ENCODE measurements at regions not wholly inside any gene's neighbourhood (a gene's known extent, or its start where the extent isn't known, plus 50 kb on each side); places are given as distances from the start of the nearest gene placed in this dataset.
"Not testable (repeated sequence)": the region's sequence is repeated elsewhere in the genome, so short reads cannot be mapped to it uniquely, and the experiment has no call there.

DNA sequence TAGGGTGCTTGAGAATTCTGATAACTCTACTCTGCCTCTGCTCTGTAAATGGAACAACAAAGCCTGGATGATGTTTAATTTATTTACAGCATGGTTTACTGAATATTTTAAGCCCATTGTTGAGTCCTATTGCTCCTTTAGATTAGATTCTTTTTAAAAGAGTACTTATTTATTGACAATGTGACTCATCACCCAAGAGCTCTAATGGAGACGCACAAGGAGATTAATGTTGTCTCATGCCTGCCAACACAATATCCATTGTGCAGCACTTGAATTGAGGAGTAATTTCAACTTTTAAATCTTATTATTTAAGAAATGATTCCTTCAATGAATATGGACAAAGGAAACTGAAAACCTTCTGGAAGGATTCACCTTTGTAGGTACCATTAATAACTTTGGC is 691.4 kb downstream of the ZBBX start:
- DNase-seq (ENCODE audit: low read depth in 4 of 4, low spot score in 2 of 4): no peak

DNA sequence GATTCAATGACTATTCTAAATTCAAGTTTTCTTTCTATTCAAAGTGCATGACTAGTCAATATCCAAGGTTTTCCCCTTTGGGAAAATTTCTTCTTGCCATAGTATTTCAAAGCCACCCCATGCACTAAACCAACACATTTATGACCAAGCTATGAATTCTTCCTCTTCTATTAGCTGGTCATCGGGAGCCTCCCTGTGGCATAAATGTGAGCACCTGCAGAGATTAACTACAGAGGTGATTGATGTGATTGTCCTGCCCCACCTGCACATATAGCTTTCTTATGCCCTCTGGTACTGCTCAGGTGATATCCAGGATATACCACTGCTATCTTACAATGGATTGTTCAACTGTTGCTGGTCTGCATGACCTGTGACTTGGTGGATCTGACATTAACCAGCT is 694.9 kb downstream of the ZBBX start:
- DNase-seq (ENCODE audit: low read depth in 4 of 4, low spot score in 2 of 4): no peak

DNA sequence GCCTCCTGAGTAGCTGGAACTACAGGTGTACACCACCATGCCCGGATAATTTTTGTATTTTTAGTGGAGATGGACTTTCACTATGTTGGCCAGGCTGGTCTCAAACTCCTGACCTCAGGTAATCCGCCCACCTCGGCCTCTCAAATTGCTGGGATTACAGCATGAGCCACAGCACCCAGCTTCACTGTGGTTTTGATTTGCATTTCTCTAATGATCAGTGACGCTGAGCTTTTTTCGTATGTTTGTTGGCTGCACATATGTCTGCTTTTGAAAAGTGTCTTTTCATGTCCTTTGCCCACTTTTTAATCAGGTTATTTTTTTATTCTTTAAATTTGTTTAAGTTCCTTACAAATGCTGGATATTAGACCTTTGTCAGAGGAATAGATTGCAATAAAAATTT is 696.0 kb downstream of the ZBBX start:
- not testable (repeated sequence) for DNase-seq (ENCODE audit: low read depth in 4 of 4, low spot score in 2 of 4)

DNA sequence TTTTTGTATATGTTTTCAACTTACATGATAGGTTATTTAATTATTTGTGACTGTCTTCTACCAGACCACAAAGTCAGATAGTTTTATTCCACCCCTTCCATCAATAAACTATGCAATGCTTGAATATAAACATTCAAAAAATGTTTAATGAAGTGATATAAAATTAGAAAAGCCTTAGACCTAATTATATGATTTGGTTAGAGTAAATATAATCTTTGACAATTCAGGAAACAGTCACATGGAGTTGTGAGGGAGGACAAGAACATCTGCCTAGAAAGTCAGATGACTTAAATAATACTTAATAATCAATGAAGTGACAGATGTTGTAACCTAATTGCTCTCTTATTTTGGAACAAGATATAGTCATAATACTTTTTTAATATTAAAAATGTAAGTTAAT is 710.3 kb downstream of the ZBBX start:
- DNase-seq (ENCODE audit: low read depth in 4 of 4, low spot score in 2 of 4): no peak

DNA sequence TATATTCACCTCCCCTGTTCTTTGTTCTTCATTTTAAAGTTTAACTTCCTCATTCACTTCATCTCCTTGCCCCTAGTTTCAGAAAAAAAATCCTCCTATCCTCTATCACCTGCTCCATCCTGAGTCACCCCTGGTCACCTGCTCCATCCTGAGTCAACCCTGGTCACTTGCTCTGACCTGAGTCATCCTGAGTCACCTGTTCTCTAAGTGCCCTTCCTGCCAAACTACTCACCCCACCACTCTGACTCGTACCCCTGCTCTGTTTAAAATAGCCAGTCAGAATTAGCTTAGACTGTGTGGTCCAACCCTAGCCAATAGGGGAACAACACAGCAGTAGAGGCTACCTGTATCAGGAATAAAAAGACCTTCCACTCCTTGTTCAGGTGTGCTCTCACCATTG is 716.9 kb downstream of the ZBBX start:
- no peak for DNase-seq (ENCODE audit: low read depth in 4 of 4, low spot score in 2 of 4)

DNA sequence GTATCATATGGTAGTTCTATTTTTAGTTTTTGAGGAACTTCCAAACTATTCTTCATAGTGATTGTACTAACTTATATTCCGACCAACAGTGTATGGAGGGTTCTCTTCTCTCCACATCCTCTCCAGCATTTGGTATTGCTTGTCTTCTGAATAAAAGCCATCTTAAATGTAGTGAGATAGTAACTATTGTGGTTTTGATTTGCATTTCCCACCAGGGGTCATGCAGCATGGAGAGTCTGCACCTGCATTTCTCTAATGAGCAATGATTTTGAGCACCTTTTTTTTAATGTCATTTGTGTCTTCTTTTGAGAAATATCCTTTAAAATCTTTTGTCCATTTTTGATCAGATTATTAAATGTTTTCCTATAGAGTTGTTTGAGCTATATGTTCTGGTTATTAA is 718.5 kb downstream of the ZBBX start:
- DNase-seq (ENCODE audit: low read depth in 4 of 4, low spot score in 2 of 4): no peak

DNA sequence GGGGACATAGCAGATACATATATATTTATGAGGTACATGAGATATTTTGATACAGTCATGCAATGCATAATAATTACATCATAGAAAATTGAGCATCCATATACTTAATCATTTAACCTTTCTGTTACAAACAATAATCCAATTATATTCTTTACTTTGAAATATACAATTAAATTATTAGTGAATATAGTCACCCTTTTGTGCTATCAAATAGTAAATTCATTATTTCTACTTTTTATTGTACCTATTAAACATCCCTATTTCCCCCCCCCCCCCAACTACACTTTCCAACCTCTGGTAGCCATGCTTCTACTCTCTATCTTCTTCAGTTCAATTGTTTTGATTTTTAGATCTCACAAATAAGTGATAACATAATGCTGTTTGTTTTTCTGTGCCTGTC is 719.1 kb downstream of the ZBBX start:
- DNase-seq (ENCODE audit: low read depth in 4 of 4, low spot score in 2 of 4): no peak

DNA sequence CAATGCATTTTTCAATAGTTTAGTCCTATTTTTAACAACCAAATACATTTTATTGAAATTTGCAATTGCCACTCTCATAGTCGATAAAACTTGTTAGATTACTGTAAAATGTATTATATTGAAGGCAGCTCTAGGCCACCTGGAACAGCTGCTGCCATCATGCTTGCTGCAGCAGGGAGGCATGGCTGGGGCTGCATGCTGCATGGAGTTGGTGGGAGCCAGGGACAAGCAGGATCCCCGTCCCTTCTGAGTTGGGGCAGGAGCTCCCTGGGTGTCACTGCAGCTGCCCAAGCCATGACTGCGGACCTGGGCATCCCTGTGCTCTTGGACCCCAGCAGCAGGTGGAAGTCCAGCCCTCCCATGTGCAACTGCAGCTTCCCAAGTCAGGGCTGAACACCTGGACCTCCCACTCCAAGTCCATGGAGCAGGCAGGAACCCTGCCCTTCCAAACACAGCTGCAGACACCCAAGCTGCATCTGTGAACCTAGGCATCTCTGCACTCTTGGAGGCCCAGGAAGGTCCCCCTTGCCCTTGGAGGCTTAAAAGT is 742.0 kb downstream of the ZBBX start:
- DNase-seq (ENCODE audit: low read depth in 4 of 4, low spot score in 2 of 4): no peak

DNA sequence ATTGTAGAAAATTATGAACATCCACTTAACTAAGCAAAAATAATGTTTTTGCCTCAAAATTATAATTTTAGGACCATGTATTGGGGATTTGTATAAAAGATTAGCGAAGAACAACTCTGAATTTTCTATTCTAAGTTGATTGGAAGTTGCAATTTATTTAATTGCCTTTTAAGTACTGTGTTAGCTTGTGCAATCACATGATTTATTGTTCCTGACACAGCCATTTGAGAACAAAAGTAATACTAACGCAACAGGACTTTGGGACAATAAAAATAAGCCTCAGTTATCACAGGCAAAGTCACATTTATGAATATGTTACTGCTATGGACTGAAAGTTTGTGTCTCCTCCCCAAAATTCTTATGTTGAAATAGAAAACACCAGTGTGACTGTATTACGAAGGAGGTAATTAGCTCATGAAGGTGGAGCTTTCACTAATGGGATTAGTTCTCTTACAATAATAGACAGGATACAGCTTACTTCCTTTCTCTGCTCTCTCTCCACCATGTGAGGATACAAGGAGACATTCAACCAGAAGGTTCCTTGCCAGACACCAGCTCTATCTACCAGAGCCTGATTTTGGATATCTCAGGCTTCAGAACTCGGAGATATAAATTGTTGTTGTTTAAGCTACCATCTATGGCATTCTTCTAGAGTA is 745.9 kb downstream of the ZBBX start:
- no peak for DNase-seq (ENCODE audit: low read depth in 4 of 4, low spot score in 2 of 4)

DNA sequence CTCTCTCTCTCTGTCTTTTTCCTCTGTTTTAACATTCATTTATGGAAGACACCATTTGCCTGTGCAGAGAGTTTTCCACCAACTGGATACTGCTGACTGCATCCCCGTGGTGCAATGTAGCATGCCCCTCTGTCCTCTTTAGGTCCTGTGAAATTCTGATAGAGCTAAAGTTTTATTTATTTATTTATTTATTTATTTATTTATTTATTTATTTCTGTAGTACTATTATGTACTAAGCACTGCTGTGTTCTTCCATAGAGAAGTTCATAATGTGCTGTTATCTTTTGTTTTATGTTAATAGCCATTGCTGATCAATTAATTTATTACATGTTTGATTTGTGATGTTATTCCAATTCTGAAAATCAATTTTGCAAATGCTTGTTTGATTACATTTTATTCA is 749.9 kb downstream of the ZBBX start:
- DNase-seq (ENCODE audit: low read depth in 4 of 4, low spot score in 2 of 4): no peak

DNA sequence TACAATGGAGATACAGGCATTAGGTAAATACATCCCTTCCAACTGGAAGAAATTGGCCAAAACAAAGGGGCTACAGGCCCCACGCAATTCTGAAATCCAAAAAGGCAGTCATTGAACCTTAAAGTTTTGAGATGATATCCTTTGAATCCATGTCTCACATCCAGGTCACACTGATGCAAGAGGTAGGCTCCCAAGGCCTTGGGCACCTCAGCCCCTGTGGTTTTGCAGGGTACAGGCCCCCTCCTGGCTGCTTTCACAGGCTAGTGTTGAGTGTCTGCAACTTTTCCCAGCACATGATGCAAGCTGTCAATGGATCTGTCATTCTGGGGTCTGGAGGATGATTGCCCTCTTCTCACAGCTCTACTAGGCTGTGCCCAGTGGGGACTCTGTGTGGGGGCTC is 766.7 kb downstream of the ZBBX start:
- no peak for DNase-seq (ENCODE audit: low read depth in 4 of 4, low spot score in 2 of 4)

DNA sequence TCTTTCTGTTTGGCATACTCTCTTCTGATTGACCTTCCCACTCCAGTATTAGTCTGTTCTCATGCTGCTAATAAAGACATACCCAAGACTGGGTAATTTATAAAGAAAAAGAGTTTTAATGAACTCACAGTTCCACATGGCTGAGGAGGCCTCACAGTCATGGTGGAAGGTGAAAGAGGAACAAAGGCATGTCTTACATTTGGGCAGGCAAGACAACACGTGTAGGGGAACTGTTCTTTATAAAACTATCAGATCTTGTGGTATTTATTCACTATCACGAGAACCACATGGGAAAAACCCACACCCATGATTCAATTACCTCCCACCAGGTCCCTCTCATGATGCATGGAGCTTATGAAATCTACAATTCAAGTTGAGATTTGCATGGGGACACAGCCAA is 767.3 kb downstream of the ZBBX start:
- DNase-seq (ENCODE audit: low read depth in 4 of 4, low spot score in 2 of 4): not testable (repeated sequence)

DNA sequence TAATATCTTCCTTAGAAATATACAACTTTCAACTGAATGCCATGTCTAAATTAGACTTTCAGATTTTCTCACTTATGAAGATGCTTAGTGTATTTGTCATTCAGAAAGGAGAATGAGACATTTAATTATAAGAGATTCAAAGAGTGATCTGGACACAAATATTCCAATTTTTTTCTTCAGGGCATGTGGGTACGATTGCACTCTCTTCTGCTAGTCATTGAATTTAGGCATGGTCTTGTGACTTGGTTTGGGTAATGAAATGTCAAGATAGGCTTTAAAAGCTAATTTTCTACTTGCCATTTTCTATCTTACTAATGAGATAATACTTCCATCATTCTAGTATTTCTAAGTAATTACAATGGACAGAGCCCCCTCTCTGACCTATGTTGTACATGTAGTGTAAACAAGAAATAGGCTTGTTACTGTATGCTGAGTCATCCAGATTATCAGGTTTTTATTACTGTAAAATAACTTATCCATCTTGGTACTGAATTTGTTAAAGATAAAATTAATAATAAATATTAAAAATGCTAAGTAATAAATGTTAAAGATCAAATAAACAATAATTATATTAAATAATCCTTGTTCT is 770.8 kb upstream of the BCHE start:
- DNase-seq (ENCODE audit: low read depth in 4 of 4, low spot score in 2 of 4): no peak

DNA sequence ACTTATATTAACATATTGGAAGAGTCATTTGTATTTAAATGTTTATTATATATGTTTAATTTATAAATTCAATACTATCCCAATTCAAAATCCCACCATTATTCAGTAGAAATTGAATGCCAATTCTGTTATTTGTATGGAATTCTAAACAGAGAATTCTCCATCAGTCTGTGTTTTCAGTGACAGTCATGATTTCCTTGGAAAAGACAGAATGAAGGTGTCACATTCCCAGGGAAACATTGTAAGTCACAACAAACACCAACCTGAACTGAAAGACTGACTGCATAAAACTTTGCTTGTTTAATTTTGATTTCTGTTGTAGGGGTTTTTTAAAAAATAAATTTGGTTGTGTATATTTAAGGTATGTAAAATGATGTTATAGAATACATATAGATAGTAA is 769.8 kb upstream of the BCHE start:
- DNase-seq (ENCODE audit: low read depth in 4 of 4, low spot score in 2 of 4): no peak

DNA sequence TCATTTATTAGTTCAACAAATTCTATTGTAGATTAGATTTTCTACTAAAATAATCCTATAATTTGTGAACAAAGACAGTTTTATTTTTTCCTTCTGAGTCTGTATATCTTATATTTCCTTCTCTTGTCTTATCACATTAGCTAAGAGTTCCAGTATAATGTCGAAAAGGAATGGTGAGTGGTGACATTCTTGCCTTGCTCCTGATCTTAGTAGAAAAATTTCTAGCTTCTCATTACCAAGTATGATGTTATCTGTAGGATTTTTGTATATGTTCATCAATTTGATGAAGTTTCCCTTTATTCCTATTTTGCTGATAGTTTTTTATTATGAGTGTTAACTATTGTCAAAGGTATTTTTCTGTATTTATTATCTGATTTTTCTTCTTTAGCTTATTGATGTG is 756.6 kb upstream of the BCHE start:
- no peak for DNase-seq (ENCODE audit: low read depth in 4 of 4, low spot score in 2 of 4)

DNA sequence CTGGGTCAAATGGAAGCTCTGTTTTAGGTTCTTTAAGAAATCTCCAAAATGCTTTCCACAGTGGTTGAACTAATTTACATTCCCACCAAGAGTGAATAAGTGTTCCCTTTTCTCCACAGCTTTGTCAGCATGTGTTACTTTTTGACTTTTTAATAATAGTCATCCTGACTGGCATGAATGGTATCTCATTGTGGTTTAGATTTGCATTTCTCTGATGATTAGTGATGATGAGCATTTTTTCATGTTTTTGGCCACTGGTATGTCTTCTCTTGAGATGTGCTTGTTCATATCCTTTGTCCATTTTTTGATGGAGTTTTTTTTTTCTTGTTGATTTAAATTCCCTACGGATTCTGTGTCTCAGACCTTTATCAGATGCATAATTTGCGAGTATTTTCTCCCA is 745.0 kb upstream of the BCHE start:
- no peak for DNase-seq (ENCODE audit: low read depth in 4 of 4, low spot score in 2 of 4)

DNA sequence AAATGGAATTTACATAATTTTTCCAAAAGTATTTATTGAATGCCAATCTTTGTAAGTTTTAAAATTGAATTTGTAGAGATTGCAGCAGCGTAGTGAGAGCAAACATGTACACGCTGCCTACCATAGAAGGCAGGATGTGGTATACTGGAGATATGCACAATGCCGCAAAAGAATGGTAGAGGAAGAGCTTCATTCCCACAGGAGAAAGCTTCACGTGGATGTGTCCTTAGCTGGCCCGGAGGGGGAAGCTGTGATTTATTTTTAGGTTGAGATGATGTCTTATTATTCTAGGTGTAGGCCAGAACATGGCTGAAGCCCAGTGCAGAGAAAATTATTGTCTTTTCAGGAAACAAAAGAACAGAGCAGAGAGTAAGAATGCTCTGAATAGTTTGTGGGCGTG is 743.3 kb upstream of the BCHE start:
- DNase-seq (ENCODE audit: low read depth in 4 of 4, low spot score in 2 of 4): no peak

DNA sequence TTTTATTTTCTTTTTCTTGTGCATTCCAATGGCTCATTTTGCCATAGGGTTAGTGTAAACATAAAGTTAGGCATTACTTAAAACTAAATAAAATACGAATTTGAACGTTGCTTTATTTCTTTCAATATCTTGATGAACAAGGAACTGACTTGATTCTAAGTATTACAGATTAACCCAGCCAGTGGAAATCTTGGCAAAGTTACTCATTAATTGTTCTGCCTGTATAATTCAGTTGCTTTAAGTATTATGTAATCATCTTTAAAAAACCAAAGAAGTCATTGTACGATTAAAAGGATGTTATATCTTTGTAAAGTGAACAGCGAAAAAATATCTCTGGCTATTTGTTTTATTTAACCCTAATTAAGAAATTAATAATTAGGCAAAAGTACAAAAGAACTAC is 737.9 kb upstream of the BCHE start:
- DNase-seq (ENCODE audit: low read depth in 4 of 4, low spot score in 2 of 4): peak in 1 of 4 donors; percentile 7

DNA sequence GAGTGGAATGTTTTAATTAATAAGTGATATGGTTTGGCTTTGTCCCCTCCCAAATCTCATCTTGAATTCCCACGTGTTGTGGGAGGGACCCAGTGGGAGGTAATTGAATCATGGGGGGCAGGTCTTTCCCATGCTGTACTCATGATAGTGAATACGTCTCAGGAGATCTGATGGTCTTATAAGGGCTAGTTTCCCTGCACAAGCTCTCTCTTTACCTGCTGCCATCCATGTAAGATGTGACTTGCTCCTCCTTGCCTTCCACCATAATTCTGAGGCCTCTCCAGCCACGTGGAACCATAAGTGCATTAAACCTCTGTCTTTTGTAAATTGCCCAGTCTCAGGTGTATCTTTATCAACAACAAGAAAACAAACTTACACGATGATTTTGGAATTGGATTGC is 734.5 kb upstream of the BCHE start:
- DNase-seq (ENCODE audit: low read depth in 4 of 4, low spot score in 2 of 4): not testable (repeated sequence)

DNA sequence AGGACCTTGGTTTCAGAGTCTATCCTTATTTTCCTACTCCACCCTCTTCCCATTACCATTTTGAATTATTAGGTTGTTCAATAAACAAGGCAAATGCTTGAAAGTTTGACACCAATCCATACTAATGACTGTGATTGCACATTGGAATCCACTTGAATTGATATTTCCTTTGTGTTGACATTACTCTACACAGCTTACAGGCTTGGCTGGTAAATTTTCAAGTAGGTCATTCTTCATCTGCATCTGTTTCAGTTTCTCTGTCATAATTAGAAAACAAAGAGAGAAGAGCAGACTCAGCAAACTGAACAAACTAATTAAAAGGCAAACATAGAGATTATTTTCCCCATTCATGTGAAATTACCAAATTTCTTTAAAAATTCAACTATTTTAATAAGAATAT is 732.9 kb upstream of the BCHE start:
- DNase-seq (ENCODE audit: low read depth in 4 of 4, low spot score in 2 of 4): no peak

DNA sequence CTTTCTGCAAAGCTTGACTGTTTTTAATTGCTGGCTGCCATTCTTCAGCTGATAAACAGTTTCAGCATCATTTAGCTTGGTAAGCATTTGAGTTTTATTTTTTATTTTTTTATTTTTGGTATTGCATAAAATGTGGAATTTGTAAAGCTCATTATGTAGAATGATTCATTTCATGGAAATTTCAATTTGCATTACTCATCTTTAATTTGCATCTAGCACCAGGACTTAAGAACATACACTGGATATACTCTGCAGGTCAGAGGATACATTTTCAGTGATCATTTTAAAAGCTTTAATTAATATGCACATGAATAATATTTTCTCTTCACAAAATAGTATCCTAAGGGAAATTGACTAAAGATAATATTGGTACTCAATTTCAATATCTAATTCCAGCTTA is 732.4 kb upstream of the BCHE start:
- no peak for DNase-seq (ENCODE audit: low read depth in 4 of 4, low spot score in 2 of 4)

DNA sequence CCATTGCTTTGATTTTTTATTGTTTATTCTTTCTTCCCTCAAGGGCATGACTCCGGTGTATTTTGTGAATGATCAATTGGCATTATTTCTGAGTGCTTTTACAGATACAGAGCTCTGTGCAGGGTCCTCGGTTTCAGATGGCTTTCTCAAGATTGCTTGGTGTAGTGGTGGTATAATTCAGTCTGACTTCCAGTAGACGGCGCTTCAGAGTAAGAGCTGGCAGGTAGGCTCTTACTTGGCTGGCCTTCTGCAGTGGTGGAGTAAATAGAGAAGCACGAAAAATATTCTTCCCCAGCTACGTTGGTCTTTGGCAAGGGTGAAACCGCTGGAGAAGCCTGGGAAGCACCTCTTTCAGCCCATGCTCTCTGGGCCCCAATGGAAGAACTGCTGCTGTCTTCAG is 723.0 kb upstream of the BCHE start:
- no peak for DNase-seq (ENCODE audit: low read depth in 4 of 4, low spot score in 2 of 4)

DNA sequence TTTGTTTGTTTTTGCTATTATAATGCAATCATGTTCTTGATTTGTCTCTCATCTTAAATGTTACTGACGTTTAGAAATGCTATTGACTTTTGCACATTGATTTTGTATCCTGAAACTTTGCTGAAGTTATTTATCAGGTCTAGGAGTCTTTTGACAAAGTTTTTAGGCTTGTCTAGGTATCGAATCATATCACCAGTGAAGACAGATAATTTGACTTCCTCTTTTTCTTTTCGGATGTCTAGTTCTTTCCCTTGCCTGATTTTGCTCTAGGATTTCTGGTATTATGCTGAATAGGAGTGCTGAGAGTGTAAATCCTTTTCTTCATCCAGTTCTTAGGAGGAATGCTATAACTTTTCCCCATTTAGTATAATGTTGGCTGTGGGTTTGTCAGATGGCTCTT is 719.7 kb upstream of the BCHE start:
- DNase-seq (ENCODE audit: low read depth in 4 of 4, low spot score in 2 of 4): no peak

All from left renal cortex interstitium (tissue), 4 donors.